NCI-H69 (cell line): ENCODE measurements at regions not wholly inside any gene's neighbourhood (a gene's known extent, or its start where the extent isn't known, plus 50 kb on each side); places are given as distances from the start of the nearest gene placed in this dataset.
"Not testable (repeated sequence)": the region's sequence is repeated elsewhere in the genome, so short reads cannot be mapped to it uniquely, and the experiment has no call there.

Experiments
- DNase-seq: peaks from one replicate; lab custom pipeline; 2025; lab: John Stamatoyannopoulos, UW

DNA sequence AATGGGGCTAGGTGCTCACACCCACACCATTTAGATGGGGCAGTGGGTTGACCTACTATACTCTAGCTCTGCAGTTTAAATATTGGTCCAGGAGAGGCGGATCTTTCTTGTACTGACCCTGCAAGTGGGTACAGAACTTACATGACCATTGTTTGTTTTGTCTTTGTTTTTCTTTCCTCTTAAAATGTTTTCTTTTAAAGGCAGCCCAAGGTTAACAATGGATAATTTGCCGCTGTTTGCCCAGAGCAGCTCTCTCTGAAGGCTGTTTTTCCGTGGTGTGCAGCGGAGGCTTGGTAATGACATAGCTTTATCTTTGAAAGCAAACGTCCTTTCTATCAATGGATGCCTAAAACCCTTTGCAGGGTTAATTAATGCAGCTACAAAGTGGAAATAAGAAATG is 133.3 kb upstream of the MEX3C start:
- DNase-seq = peak; percentile 67

DNA sequence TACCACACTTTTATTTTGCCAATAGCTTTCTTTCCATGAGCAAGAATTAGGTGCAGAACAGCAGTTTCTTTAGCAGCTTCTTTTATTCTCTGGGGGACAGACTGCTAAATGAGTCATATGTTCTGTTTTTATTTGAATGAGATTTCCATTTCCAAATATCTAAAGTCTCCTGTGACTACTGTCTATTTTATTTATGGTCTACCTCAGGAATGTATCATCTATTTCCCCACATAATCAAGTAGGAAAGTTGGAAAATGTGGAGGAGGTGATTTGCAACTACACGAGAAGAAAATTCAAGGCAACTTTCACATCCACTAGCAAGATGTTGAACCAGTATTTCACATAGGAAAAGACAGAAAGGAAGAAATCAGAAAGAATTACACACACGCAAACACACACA is 139.9 kb upstream of the MEX3C start:
- no peak for DNase-seq

DNA sequence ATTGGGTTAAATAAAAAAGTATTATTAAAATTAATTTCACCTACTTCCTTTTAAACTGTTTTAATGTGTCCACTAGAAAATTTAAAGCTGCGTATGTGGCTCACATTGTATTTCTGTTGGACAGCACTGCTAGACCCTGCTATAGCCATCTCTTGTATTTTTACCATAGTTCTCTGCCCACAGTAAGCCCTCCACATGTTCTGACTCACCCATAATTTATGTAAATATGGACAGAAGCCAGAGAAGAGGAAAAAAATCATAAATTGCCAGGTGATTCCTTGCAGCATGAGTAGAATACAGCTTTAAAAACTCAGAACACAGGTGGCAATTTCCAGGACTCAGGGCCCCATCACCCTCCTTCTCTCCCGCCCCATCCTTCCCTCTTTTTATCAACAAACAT is 142.4 kb upstream of the MEX3C start:
- DNase-seq = peak; percentile 26

DNA sequence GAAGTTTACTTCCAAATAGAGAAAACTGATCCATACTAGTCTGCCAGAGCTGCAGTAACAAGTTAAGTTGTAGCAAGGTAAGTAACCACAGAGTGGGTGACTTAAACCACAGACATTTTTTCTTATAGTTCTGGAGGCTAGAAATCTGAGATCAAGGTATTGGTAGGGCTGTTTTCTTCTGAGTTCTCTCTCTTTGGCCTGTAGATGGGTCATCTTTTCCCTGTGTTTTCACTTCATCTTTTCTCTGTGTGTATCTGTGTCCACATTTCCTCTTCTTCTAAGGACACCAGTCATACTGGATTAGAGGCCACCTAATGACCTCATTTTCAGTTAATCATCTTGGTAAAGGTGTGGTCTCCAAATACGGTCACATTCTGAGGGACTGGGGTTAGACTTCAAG is 142.9 kb upstream of the MEX3C start:
- DNase-seq = no peak

DNA sequence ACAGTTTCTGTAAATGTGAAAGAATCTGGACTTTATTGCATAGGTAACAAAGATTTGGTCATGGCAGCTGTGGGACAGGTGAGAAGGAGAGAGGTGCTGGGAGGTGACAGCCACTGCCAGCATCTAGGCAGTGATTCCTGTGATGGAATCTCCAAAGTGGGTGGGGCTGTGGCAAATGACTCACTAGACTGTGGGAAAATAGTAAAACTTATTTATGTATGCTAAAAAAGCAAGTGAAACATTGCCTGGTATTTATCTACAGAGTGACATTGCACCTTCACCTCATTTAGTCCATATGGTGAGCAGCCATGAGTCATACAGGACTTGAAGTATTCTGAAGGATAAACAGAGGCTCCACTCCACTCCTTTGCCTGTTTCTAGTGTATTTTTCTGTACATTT is 145.3 kb upstream of the MEX3C start:
- DNase-seq = peak; percentile 18

DNA sequence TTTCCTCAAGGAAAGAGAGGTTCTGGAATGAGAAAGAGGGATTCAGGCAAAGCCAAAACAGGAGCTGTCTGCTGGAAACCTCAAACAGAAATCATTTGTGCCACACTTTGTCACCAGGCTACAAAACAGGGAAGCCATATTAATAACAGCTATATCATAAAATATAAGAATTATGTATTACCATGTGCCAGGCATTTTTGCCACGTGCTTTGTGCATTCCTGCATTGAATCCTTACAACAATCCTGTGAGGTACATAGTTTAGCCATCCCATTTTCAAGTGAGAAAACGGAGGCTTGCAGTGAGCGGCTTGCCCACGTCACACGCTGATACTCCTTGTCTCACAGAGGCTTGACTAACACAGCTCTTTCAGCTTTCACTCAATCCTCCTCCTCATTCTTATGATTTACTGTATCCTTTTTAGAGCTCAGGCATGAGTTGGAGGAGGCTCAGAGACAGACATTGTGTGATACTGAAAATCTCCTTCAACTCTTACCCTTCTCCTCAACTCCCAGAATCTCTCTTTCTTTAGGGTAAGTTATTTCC is 148.4 kb upstream of the MEX3C start:
- no peak for DNase-seq

DNA sequence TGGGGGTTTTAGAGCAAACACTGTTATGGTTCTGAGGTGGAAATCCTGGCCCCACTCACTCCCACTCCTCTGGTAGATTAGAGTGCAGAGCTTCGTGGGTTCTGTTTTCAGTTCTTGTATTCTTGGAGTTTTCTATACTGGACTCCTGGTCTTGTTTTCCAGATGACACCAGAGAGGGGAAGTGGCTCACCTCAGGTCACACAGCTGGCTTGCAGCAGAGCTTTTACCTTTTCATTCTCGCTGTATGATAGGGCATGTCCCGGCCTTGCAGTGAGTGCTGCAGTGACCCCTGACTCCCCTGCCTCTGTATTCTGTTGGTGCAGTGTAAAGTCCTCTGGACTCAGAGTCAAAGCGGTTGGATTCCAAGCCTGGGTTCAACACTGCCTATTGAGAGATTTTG is 148.9 kb upstream of the MEX3C start:
- no peak for DNase-seq

DNA sequence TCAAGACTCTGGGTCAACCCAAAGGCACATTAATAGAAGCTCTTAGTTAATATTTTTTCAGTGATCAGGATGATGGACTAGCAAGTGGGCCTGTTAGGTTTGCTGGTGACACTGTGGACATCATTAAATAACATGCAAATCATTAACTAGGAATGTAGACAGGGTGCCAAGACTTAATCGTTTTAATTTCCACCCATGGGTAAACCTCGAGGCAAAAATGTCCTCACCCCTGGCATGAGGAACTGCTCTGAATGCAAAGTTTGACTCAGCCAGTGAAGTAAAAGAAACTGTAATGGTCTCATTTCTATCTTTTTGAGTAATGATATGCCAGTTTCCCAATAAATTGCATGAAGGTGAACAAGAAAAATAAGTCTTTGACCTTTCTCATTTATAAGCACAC is 152.6 kb upstream of the MEX3C start:
- DNase-seq = no peak

DNA sequence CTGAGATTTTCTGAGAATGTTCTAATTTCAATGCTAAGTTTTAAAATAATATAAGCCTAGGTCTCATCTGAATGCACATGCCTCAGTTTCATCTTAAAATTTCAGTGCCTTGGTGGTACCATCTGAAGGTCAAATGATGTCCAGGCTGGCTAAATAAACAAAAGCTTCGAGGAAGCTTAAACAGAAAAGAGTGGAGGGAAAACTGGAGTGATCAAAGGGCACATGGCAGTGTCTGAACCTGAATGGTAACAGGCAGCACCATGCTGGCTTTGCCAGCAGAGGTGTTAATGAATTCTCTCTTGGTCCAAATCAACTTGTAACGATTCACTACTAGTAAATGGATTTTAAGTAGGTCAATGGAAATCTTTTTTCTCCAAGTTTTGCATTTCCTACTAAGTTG is 158.4 kb upstream of the MEX3C start:
- DNase-seq = no peak

DNA sequence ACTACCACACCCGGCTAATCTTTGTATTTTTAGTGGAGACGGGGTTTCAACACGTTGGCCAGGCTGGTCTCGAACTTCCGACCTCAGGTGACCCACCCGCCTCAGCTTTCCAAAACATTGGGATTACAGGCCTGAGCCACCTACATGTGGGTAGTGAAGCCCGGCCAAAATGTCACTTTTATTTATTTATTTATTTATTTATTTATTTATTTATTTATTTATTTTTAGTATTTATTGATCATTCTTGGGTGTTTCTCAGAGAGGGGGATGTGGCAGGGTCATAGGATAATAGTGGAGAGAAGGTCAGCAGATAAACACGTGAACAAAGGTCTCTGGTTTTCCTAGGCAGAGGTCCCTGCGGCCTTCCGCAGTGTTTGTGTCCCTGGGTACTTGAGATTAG is 162.8 kb upstream of the MEX3C start:
- not testable (repeated sequence) for DNase-seq

DNA sequence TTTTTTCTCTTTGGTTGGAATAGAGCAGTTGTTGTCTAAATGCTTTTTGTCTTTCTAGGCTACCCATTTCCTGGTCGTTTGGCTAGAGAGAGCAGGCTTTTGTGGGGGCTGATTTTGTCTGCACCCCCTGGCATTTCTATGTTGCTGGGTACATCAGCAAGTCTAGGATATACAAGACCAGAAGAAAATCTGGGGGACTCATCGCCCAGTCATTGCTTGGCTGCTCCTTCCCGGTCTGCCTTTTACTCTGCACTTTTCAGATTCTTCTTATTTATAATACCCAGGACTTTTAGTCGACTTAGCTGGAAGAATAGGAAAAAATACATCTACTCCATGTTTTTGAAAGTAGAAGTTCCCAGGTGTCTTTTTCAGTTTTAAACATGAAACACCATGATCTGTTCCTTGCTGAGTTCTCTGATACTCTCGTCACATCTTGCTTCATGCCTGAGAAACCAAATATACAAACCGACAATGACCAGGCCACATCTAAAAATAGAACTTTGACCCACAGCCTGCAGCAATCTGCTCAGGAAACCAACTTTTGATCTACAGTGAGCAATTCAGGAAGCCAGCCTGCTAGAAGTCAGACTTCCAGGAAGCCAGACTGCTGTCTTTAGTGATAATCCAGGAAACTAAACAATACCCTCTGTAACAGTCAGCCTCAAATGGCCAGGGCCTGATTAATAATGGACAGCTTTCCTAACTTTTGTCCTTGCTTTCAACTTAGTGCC is 163.8 kb upstream of the MEX3C start:
- DNase-seq = no peak

DNA sequence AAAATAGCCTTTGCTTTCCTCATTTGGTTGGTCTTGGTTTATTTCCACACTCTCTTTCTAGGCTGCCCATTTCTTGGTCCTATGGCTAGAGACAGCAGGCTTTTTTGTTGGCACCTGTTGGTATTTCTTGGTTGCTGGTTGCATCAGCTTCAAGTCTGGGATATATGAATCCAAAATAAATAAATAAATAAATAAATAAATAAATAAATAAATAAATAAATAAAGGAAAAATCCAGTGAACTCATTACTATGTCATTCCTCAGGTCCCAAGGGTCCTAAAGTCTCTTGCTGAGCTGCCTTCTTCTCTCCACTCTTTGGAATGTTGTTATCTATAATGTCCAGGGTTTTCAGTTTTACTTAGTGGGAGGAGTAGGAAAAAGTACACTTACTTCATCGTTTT is 165.9 kb upstream of the MEX3C start:
- DNase-seq = no peak

DNA sequence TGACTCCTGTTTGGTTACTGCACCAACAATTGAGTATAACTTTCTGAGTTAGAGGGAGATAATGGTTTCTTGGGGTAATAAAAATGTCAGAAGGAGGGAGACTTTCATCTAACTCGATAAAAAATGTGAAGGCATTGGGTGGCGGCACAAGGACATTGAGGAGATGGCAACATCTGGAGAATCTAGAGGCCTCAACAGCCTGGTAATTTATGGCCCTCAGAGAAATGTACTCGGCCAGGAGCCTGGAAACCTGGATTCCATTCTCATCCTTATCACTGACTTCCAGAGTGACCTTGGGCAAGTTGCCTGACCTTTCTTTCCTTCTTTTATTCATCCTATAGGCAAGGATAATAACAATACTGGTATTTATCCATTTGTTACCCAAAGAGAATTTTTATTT is 173.5 kb upstream of the MEX3C start:
- no peak for DNase-seq

DNA sequence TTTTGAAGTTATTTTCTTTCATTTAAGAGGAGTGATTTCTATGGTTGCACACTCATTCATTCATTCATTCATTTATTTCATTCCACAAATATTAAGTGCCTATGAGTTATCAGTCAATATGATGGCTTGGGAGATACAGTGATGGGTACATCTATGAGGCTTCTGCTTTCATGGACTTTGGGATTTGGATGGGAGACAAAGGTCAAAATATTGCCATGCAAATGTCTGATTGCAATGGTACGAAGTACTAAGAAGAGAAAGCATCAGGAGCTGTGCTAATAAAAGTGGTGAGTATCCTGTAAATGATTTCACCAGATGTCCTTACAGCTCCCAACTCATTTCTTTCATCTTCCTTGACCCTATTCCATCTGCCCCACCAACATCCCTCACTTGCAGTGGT is 174.4 kb upstream of the MEX3C start:
- DNase-seq = no peak

DNA sequence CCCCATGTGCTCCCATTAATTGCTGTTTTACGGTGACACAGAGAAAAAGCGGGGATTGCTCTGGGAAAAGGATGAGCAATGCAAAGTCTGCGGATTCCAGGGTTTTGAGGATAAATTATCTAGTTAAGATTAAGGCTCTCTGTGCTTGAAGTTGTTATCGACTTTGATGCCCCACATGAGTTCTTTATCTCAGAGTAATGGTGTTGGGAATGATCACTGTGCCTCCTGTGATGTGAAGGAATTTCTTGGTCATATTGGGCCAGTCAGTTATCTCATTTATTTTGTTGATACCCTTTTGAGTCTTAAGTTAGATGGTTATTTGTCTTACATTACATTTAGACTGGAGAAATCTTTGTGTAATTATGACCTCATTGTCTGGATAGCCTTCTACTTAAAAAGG is 184.6 kb upstream of the MEX3C start:
- DNase-seq = no peak

DNA sequence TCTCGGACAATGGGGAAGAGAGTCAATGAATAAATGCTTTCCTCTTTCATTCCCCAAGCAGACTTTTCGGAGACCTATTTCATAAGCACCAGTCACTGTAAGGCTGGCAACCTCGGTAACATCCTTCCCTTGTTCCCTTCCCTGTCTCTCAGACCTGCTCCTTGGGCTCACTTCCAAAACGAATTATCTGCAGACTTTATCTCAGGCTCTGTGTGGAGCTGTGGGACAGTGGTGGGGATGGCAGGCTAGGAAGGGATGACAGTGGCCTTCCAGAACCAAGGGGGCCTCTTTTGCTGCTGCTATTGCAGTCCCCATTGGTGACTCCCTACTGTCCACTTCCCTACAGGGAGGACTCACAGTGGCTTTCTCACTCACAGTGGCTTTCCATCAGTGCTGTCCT is 185.6 kb upstream of the MEX3C start:
- no peak for DNase-seq

DNA sequence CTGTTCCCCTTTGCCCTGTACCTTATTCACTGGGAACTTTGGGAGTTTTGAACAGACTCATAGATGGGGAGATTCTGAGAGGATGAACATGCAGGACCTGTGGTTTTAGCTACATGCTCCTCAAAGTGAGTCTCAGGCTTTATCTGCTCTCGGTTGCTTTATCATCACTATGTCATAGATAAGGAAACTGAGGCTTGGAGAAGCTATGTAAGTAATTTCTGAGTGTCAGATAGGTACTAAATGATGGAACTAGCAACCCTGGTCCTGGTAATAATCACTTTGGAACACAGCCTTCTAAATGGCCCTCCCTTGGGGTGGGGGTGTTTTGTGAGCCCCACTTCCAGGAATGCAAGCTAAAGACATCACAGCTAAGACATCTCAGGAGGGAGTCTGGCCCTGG is 186.2 kb upstream of the MEX3C start:
- DNase-seq = no peak

DNA sequence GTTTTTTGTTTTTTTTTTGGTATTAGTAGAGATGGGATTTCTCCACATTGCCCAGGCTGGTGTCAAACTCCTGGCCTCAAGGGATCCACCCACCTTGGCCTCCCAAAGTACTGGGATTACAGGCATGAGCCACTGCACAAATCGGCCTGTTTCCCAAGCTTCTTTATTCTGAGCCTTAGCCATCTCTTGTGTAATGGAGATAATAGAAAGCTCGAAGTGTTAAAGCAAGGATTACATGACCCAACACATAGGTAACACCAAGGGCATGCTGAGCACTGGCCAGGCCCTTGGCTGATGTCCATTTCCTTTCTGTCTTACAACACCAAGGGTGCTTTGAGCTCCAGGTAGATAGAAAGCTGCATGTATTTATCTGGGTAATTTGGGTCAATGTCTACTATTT is 187.8 kb upstream of the MEX3C start:
- no peak for DNase-seq

DNA sequence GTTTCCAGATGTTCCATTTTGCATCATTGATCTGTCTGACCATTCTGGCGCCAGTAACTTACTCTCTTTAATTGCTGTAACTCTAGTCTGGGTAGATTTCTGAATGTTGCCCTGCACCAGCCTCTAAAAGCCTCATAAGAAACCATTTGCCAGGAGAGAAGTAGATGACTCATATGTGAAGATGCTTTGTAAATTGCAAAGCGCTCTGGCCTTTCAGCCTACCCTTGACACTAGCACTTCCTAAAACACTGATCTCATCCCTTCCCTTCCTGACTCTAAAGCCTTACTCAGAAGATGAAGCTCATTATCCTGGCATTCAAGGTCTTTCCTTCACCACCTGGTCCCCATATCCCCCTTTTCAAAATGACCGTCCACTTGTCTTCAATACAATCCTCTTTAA is 193.2 kb upstream of the MEX3C start:
- no peak for DNase-seq

DNA sequence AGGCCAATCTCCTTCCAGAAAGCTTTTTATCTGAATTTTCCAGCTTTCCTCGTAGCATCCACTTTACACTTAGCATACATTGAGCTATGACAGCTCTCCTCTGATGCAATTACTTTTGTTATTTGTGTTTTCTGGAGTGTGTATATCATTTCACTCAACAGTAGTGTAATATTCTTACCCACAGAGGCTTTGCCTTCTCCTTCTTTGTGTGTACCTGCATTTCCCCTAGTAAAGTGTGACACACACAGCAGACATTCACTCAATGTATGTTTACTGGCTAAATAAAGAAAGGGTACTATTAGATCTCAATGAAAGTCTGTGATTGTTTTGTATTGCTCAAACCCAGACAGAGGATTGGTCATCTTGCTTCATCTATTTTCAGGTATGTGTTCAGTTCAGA is 193.7 kb upstream of the MEX3C start:
- DNase-seq = no peak

DNA sequence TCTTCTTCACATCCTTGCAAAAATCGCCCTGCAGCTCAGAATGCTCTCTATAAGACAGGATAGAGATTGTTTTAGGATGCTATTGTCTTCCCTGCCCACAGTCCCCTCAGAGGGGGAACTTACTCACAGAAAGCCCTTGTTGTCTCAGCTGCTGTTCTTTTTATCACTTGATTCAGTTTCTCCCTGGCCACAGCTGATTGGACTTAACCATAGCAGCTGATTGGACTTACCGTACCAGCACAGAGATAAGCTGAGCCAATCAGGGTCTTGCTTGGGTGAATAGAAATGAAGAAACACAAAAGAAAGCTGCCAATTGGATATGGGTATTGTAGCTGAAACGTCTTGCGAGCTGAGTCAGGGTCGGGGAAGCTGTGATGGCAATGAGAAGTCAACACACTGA is 194.2 kb upstream of the MEX3C start:
- peak; percentile 13 for DNase-seq

DNA sequence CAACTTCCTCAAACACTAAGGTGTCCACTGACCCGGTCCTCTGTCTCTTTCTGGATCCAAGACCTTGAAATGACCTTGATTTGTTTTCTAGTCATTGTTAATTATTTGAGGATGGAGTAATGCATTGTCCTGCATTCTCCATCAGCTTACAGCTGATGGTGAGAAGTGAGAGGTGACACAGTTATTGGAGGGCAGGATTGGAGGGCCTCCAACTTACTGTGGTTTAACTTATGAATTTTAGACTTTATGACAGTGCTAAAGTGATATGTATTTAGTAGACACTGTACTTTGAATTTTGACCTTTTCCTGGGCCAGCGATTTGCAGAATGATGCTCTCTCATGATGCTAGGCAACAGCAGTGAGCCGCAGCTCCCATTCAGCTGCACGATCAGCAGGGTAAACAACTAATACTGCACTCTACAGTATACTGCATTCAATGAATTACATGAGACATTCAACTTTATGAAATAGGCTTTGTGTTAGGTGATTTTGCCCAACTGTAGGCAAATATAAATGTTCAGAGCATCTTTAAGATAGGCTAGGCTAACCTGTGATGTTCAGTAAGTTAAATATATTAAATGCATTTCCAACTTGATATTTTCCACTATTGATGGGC is 200.0 kb upstream of the MEX3C start:
- DNase-seq = no peak

DNA sequence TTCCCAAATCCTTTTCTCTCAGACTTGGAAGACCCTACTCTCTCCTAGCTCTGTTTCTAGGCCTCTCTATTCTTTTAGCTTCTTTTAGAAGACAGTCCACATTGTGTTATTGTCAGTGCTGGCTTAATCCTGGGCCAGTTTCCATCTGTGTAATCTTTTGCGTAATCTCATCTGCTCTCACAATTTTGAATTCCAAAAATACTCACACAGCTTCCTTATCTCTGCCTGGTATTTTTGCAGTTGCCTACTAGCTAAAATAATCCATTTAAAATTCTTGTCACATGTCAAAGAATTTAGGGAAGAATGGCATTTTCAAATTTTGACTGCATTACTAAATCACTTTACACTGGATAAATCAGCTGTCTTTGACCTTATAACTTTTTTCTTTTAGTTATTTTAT is 200.6 kb upstream of the MEX3C start:
- no peak for DNase-seq
